Ureter (tissue), 1 donor: ENCODE measurements at regions not wholly inside any gene's neighbourhood (a gene's known extent, or its start where the extent isn't known, plus 50 kb on each side); places are given as distances from the start of the nearest gene placed in this dataset.
"Not testable (repeated sequence)": the region's sequence is repeated elsewhere in the genome, so short reads cannot be mapped to it uniquely, and the experiment has no call there.

ENCODE experiments used
- DNase-seq: peaks from one replicate; pipeline ENCODE4 v3.0.0-alpha.2; 2020; ENCODE audit warnings: low spot score
- donor health status: DM: yes; HTN: yes; CAD: no.

GRCh38 chr18:14189858-14190257, 57.6 kb upstream of the ZNF519 start:
- DNase-seq: no peak

GRCh38 chr18:14188751-14189406, 56.6 kb upstream of the ZNF519 start:
- not testable (repeated sequence) for DNase-seq
